Tibial artery (tissue), 4 donors: ENCODE measurements at regions not wholly inside any gene's neighbourhood (a gene's known extent, or its start where the extent isn't known, plus 50 kb on each side); places are given as distances from the start of the nearest gene placed in this dataset.

ENCODE experiments used
- DNase-seq, 2 donors: peaks; one replicate each; pipeline ENCODE4 v3.0.0-alpha.2; 2019
- H3K27ac ChIP-seq, 2 donors: fragments of 200-600 bp; sonication (generic) in 1 of 2; 1 replicate in 1 of 2; 2 replicates in 1 of 2; pipeline ENCODE4 v1.5.1; 2018 to 2019; ENCODE audit warnings: mild to moderate bottlenecking in 1 of 2
- H3K27me3 ChIP-seq, 2 donors: fragments of 200-600 bp; sonication (generic) in 1 of 2; one replicate each; pipeline versions ENCODE4 v1.5.1 to v1.6.0; 2016 to 2019
- H3K36me3 ChIP-seq, 3 donors: fragments of 200-600 bp; sonication (generic) in 2 of 3; one replicate each; pipeline ENCODE4 v1.5.1; 2016 to 2019; ENCODE audit warnings: mild to moderate bottlenecking in 2 of 3
- H3K4me1 ChIP-seq, 4 donors: fragments of 200-600 bp; sonication (generic) in 2 of 4; 1 replicate in 3 of 4; 2 replicates in 1 of 4; pipeline ENCODE4 v1.5.1; 2016 to 2019
- H3K4me3 ChIP-seq, 2 donors: fragments of 200-600 bp; sonication (generic) in 1 of 2; 1 replicate in 1 of 2; 2 replicates in 1 of 2; pipeline ENCODE4 v1.5.1; 2018 to 2019; ENCODE audit warnings: mild to moderate bottlenecking in 2 of 2
- H3K9me3 ChIP-seq, 3 donors: fragments of 200-600 bp; sonication (generic) in 1 of 3; one replicate each; pipeline ENCODE4 v1.5.1; 2016 to 2019
- intact Hi-C: fragments of 100-400 bp; cut with DNase I; formaldehyde crosslinking; loops from one replicate; pipeline ENCODE4 v1.15.0; 2023; ENCODE audit warnings: low total_unique reads
- TF ChIP-seq, protein P1 (sequence below), 2 experiments: fragments of 200-600 bp in 1 of 2; fragments of 450-650 bp in 1 of 2; IDR thresholded peaks; one replicate each; pipeline ENCODE4 v1.5.1; 2017 to 2019; ENCODE audit warnings: antibody characterized with exemption in 2 of 2, mild to moderate bottlenecking in 1 of 2, moderate library complexity in 1 of 2

DNA sequence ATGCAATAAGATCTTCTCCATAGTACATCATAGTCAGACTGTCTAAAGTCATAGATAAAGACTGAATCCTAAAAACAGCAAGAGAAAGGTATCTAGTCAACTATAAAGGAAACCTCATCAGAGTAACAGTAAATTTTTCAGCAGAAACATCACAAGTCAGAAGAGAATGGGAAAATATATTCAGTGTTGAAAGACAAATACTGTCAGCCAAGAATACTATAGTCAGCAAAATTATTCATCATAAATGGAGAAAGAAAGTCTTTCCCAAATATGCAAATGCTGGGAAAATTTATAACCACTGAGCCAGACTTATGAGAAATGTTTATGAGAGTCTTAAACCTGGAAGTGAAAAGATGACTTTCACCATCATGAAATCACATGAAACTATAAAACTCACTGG, 136.7 kb downstream of the KDR start:
- TF ChIP-seq, protein P1, sequence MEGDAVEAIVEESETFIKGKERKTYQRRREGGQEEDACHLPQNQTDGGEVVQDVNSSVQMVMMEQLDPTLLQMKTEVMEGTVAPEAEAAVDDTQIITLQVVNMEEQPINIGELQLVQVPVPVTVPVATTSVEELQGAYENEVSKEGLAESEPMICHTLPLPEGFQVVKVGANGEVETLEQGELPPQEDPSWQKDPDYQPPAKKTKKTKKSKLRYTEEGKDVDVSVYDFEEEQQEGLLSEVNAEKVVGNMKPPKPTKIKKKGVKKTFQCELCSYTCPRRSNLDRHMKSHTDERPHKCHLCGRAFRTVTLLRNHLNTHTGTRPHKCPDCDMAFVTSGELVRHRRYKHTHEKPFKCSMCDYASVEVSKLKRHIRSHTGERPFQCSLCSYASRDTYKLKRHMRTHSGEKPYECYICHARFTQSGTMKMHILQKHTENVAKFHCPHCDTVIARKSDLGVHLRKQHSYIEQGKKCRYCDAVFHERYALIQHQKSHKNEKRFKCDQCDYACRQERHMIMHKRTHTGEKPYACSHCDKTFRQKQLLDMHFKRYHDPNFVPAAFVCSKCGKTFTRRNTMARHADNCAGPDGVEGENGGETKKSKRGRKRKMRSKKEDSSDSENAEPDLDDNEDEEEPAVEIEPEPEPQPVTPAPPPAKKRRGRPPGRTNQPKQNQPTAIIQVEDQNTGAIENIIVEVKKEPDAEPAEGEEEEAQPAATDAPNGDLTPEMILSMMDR (IDR thresholded peaks at IDR 0.05) = no peak
- intact Hi-C loops = no loop called here
- H3K4me1 ChIP-seq = no peaks in the 10 kb centered on the region
- H3K27me3 ChIP-seq = no peaks in the 10 kb centered on the region
- no peak overlapping the region for H3K27ac ChIP-seq
- peaks cover 0 to 3% (median 0%) of the 10 kb centered on the region in 3 donors for H3K36me3 ChIP-seq
- no peak overlapping the region for H3K4me3 ChIP-seq
- no peak for DNase-seq
- peaks cover 0 to 16% (median 13%) of the 10 kb centered on the region in 3 donors for H3K9me3 ChIP-seq

DNA sequence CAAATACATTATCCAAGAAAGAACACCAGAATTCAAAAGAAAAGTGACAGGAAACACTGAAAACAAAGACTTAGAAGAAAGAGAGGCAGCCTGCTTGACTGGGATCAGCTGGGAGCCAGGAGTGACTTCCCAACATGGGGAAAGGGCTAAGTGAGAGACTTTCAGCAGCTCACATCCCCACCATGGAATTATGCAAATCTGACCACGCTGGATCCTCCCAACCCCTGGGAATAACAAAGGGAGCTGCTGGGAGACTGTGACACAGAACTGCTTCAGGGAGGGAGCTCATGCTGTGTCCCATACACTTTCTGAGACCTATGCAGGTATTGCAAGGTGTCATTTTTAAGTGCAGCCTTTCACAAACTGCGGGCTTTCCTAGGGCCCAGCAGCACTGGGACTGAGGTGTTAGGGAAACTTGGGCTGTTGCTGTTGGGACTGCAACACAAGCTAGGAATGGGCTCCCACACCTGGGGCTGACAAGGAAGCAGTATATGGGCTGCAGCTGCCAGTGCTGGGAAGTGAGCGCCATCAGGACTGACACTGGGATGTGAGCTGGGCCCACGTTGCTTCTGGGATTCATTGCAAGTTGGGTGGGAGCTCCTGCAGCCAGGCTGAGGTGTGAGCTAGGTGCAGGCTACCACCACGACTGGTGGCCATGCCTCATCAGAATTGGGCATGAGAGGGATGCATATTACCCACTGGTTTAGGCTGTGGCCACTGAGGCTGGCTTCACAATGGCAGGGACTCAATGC, 139.1 kb downstream of the KDR start:
- no peak for DNase-seq
- Histone ChIP-seq H3K36me3 (peaks cover 0 to 3% (median 0%) of the 10 kb centered on the region in 3 donors), H3K27me3 (no peaks in the 10 kb centered on the region), H3K4me3 (no peak overlapping the region), H3K9me3 (peaks cover 0 to 16% (median 13%) of the 10 kb centered on the region in 3 donors), H3K27ac (no peak overlapping the region), H3K4me1 (no peaks in the 10 kb centered on the region)
- TF ChIP-seq, protein P1 (IDR thresholded peaks at IDR 0.05) = no peak
- intact Hi-C loops = no loop called here

DNA sequence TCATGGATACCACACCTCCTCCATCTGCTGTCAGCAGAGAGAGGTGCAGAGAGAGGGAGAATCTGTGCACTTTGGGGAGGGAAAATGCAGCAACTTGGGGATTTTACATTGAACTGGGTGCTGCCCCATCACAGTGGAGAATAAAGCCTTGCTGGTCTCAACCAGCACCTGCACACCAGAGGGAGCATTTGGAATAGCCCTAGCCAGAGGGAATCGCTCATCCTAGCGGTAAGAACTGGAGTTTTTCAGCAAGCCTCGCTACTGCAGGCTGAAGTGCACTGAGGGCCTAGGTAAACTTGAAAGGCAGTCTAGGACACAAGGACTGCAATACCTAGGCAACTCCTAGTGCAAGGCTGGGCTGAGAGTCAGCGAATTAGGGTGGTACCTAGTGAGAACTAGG, 148.7 kb downstream of the KDR start:
- Histone ChIP-seq H3K36me3 (no peaks in the 10 kb centered on the region), H3K27me3 (peaks cover 0 to 9% of the 10 kb centered on the region in 2 donors), H3K4me3 (no peak overlapping the region), H3K9me3 (peaks cover 0 to 4% (median 0%) of the 10 kb centered on the region in 3 donors), H3K4me1 (no peaks in the 10 kb centered on the region), H3K27ac (no peak overlapping the region)
- no peak for DNase-seq
- intact Hi-C loops = no loop called here
- TF ChIP-seq, protein P1 (IDR thresholded peaks at IDR 0.05) = no peak

DNA sequence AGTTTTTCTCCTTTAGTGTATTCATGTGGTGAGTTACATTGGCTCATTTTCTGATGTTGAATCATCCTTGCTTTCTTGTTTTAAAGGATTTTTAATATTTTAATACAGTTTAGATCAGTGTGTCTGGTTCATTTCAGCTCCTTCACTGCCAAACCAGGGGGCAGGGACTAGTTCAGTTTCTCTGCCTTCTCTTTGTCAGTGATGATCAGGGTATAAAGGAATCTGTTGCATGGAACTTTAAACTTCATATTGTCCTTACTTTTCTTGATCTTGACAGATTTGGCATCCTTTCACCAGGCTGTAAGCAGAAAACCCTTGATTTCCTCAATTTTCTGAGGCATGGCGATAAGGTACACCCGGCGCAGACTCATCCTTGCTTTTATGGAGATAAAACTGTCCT, 149.4 kb downstream of the KDR start:
- no peak overlapping the region for H3K27ac ChIP-seq

DNA sequence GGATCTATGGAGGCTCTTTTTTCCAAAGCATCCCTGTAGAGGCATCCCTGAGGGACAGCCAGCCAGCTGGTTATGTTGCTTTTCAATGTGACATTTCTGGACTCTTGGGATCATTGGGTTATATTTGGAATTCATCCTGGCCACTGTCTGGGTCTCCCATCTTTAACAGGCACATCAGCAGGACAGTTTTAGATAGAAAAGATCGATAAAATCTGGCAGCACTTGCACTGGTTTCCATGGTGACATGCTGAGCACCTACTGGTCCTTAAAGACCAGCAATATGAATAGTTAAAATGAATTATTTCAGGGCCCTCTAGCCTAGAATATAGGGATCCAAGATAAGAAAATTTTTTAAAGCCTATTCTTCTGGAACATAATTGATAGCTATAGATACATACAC, 151.6 kb downstream of the KDR start:
- Histone ChIP-seq H3K27me3 (peaks cover 0 to 9% of the 10 kb centered on the region in 2 donors), H3K36me3 (no peaks in the 10 kb centered on the region), H3K4me3 (no peak overlapping the region), H3K9me3 (no peaks in the 10 kb centered on the region), H3K4me1 (no peaks in the 10 kb centered on the region), H3K27ac (no peak overlapping the region)
- intact Hi-C loops = loop anchor here (5.0 kb wide), 1 partner anchor 349 kb away; no protein-coding TSS in a partner anchor
- no peak for DNase-seq
- TF ChIP-seq, protein P1 (IDR thresholded peaks at IDR 0.05) = no peak

More for the DNA sequence above, 149.4 kb downstream of the KDR start:
- DNase-seq = no peak
- H3K27me3 ChIP-seq = peaks cover 0 to 9% of the 10 kb centered on the region in 2 donors
- TF ChIP-seq, protein P1 (IDR thresholded peaks at IDR 0.05) = no peak
- intact Hi-C loops = no loop called here
- H3K36me3 ChIP-seq = no peaks in the 10 kb centered on the region
- H3K4me1 ChIP-seq = no peaks in the 10 kb centered on the region
- H3K9me3 ChIP-seq = peaks cover 0 to 4% (median 0%) of the 10 kb centered on the region in 3 donors
- H3K4me3 ChIP-seq = no peak overlapping the region
